SK-N-SH treated with all-trans-retinoic acid at 6 μM for 48 hours (cell line): ENCODE measurements at regions not wholly inside any gene's neighbourhood (a gene's known extent, or its start where the extent isn't known, plus 50 kb on each side); places are given as distances from the start of the nearest gene placed in this dataset.

Experiments used
- ATAC-seq: fragments of 200-7000 bp; cut with Tn5 transposase; 3 replicates; pipeline ENCODE4 v1.9.1; 2020; ENCODE audit warnings: mild to moderate bottlenecking, moderate library complexity
- BACH2 ChIP-seq: fragments of 250-450 bp; sonication (Bioruptor Pico); IDR thresholded peaks from 2 replicates; pipeline ENCODE4 v1.9.0; 2021; ENCODE audit warnings: mild to moderate bottlenecking, borderline replicate concordance
- CSDC2 ChIP-seq: fragments of 250-450 bp; sonication (Bioruptor Pico); IDR thresholded peaks from 2 replicates; pipeline ENCODE4 v1.5.0; 2020; ENCODE audit warnings: mild to moderate bottlenecking, moderate library complexity
- CSRNP3 ChIP-seq: fragments of 250-450 bp; sonication (Bioruptor Pico); IDR thresholded peaks from 2 replicates; pipeline ENCODE4 v1.5.1; 2021; ENCODE audit warnings: mild to moderate bottlenecking, moderate library complexity
- ESRRG ChIP-seq: fragments of 250-450 bp; sonication (Bioruptor Pico); IDR thresholded peaks from 2 replicates; pipeline ENCODE4 v1.6.1; 2021; ENCODE audit warnings: mild to moderate bottlenecking
- GLIS3 ChIP-seq: fragments of 250-450 bp; sonication (Bioruptor Pico); IDR thresholded peaks from 2 replicates; pipeline ENCODE4 v1.5.0; 2020; ENCODE audit warnings: mild to moderate bottlenecking, moderate library complexity
- OSR1 ChIP-seq: fragments of 250-450 bp; sonication (Bioruptor Pico); IDR thresholded peaks from 2 replicates; pipeline ENCODE4 v1.8.0; 2022; ENCODE audit warnings: moderate library complexity, mild to moderate bottlenecking, inconsistent platforms
- PATZ1 ChIP-seq: fragments of 250-450 bp; sonication (Bioruptor Pico); IDR thresholded peaks from 2 replicates; pipeline ENCODE4 v1.8.0; 2020; ENCODE audit warnings: mild to moderate bottlenecking, moderate library complexity, borderline replicate concordance
- PPARA ChIP-seq: fragments of 250-450 bp; sonication (Bioruptor Pico); IDR thresholded peaks from 2 replicates; pipeline ENCODE4 v1.5.0; 2020; ENCODE audit warnings: mild to moderate bottlenecking, borderline replicate concordance
- RARB ChIP-seq: fragments of 250-450 bp; sonication (Bioruptor Pico); IDR thresholded peaks from 2 replicates; pipeline ENCODE4 v1.8.0; 2021; ENCODE audit warnings: mild to moderate bottlenecking, moderate library complexity
- SNAI2 ChIP-seq: fragments of 250-450 bp; sonication (Bioruptor Pico); IDR thresholded peaks from 2 replicates; pipeline ENCODE4 v1.5.0; 2020; ENCODE audit warnings: mild to moderate bottlenecking, moderate library complexity
- TOX ChIP-seq: fragments of 250-450 bp; sonication (Bioruptor Pico); IDR thresholded peaks from 2 replicates; pipeline ENCODE4 v1.8.0; 2021; ENCODE audit warnings: mild to moderate bottlenecking, moderate library complexity, borderline replicate concordance
- TSHZ2 ChIP-seq: fragments of 250-450 bp; sonication (Bioruptor Pico); IDR thresholded peaks from 2 replicates; pipeline ENCODE4 v1.5.0; 2020; ENCODE audit warnings: mild to moderate bottlenecking, moderate library complexity
- ZC3H10 ChIP-seq: fragments of 250-450 bp; sonication (Bioruptor Pico); IDR thresholded peaks from 2 replicates; pipeline ENCODE4 v1.5.1; 2021; ENCODE audit warnings: mild to moderate bottlenecking, moderate library complexity
- ZNF565 ChIP-seq: fragments of 450-650 bp; formaldehyde crosslinking; conservative IDR thresholded peaks from 2 replicates; pipeline ENCODE4 v1.5.0; 2020; ENCODE audit warnings: low read depth, mild to moderate bottlenecking, moderate library complexity
- ZNF8 ChIP-seq: fragments of 450-650 bp; formaldehyde crosslinking; IDR thresholded peaks from 2 replicates; pipeline ENCODE4 v1.5.0; 2020; ENCODE audit warnings: mild to moderate bottlenecking, moderate library complexity

- TF ChIP-seq ZNF565 (CRISPR knock-in tag) = no peak
- no peak for TF ChIP-seq RARB (CRISPR knock-in tag)
- no peak for TF ChIP-seq TSHZ2 (CRISPR knock-in tag)
- TF ChIP-seq PPARA = no peak
- TF ChIP-seq GLIS3 = no peak
- no peak for TF ChIP-seq PATZ1
- no peak for TF ChIP-seq CSRNP3 (CRISPR knock-in tag)
- TF ChIP-seq OSR1 (CRISPR knock-in tag) = no peak
- TF ChIP-seq BACH2 (CRISPR knock-in tag) = no peak
- no peak for ATAC-seq
These were observed 85.3 kb downstream of the GRIN2B start for GRCh38 chr12:13896063-13896626.

- TF ChIP-seq ZC3H10 (CRISPR knock-in tag) (no peak), PPARA (no peak), CSRNP3 (CRISPR knock-in tag) (no peak), TSHZ2 (CRISPR knock-in tag) (no peak)
- TF ChIP-seq, all 23 proteins: peak for 0
- ATAC-seq = no peak
These were observed 89.5 kb downstream of the GRIN2B start for GRCh38 chr12:13891902-13892301.

- ATAC-seq = no peak
These were observed 90.5 kb downstream of the GRIN2B start for GRCh38 chr12:13890943-13891342.

More at GRCh38 chr12:13890943-13891342, 90.5 kb downstream of the GRIN2B start:
- TF ChIP-seq TOX (CRISPR knock-in tag) (no peak), RARB (CRISPR knock-in tag) (no peak), ZNF8 (no peak), ZC3H10 (CRISPR knock-in tag) (no peak), OSR1 (CRISPR knock-in tag) (no peak), TSHZ2 (CRISPR knock-in tag) (no peak), CSDC2 (CRISPR knock-in tag) (no peak), SNAI2 (no peak), PATZ1 (no peak), ESRRG (CRISPR knock-in tag) (no peak)
